ENCODE measurements at regions not wholly inside any gene's neighbourhood (a gene's known extent, or its start where the extent isn't known, plus 50 kb on each side); places are given as distances from the start of the nearest gene placed in this dataset.

- no peaks in the 10 kb centered on the region for H3K79me2 ChIP-seq (ENCODE audit: control insufficient read depth, insufficient read depth, low read length)
- H2AFZ ChIP-seq (ENCODE audit: low read length), result no peak overlapping the region
- no peak overlapping the region for H3K4me3 ChIP-seq (replicated peaks in 1 of 4; ENCODE audit: control extremely low read depth in 1 of 4, insufficient read depth in 1 of 4, low read depth in 3 of 4, low read length in 4 of 4)
- H4K20me1 ChIP-seq (ENCODE audit: control insufficient read depth, extremely low read depth, insufficient read depth, low read length), result no peaks in the 10 kb centered on the region
- H3K36me3 ChIP-seq (ENCODE audit: control insufficient read depth, insufficient read depth, low read length), result no peaks in the 10 kb centered on the region
- no peak overlapping the region for H3K27ac ChIP-seq (ENCODE audit: insufficient read depth, low read length)
- H3K4me2 ChIP-seq (ENCODE audit: extremely low read depth, insufficient read depth, low read length), result no peak overlapping the region
- no peak for DNase-seq (ENCODE audit: low read depth in 2 of 2)
- no peaks in the 10 kb centered on the region for H3K9me3 ChIP-seq (ENCODE audit: control insufficient read depth, insufficient read depth, low read depth, low read length)
- no peaks in the 10 kb centered on the region for H3K27me3 ChIP-seq (ENCODE audit: control insufficient read depth, insufficient read depth, low read length)
- no peaks in the 10 kb centered on the region for H3K4me1 ChIP-seq (ENCODE audit: control insufficient read depth, extremely low read depth, insufficient read depth, low read length)
- no peak overlapping the region for H3K9ac ChIP-seq (ENCODE audit: insufficient read depth, low read length)
- TF ChIP-seq, protein P1, sequence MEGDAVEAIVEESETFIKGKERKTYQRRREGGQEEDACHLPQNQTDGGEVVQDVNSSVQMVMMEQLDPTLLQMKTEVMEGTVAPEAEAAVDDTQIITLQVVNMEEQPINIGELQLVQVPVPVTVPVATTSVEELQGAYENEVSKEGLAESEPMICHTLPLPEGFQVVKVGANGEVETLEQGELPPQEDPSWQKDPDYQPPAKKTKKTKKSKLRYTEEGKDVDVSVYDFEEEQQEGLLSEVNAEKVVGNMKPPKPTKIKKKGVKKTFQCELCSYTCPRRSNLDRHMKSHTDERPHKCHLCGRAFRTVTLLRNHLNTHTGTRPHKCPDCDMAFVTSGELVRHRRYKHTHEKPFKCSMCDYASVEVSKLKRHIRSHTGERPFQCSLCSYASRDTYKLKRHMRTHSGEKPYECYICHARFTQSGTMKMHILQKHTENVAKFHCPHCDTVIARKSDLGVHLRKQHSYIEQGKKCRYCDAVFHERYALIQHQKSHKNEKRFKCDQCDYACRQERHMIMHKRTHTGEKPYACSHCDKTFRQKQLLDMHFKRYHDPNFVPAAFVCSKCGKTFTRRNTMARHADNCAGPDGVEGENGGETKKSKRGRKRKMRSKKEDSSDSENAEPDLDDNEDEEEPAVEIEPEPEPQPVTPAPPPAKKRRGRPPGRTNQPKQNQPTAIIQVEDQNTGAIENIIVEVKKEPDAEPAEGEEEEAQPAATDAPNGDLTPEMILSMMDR (conservative IDR thresholded peaks at IDR 0.05 in 1 of 2, IDR thresholded peaks at IDR 0.05 in 1 of 2; ENCODE audit: low read depth in 1 of 2, low read length in 2 of 2), result no peak
- TF ChIP-seq EZH2 (IDR thresholded peaks at IDR 0.05; ENCODE audit: low read length, missing control alignments), result no peak
These were observed 372.7 kb upstream of the RGS17 start for GRCh38 chr6:153503810-153504209.

- TF ChIP-seq, protein P1 (conservative IDR thresholded peaks at IDR 0.05 in 1 of 2, IDR thresholded peaks at IDR 0.05 in 1 of 2; ENCODE audit: low read depth in 1 of 2, low read length in 2 of 2), result no peak
- no peak for TF ChIP-seq EZH2 (IDR thresholded peaks at IDR 0.05; ENCODE audit: low read length, missing control alignments)
- H4K20me1 ChIP-seq (ENCODE audit: control insufficient read depth, extremely low read depth, insufficient read depth, low read length), result no peaks in the 10 kb centered on the region
- H3K4me2 ChIP-seq (ENCODE audit: extremely low read depth, insufficient read depth, low read length), result no peak overlapping the region
- H3K4me3 ChIP-seq (replicated peaks in 1 of 4; ENCODE audit: control extremely low read depth in 1 of 4, insufficient read depth in 1 of 4, low read depth in 3 of 4, low read length in 4 of 4), result no peak overlapping the region
- no peaks in the 10 kb centered on the region for H3K27me3 ChIP-seq (ENCODE audit: control insufficient read depth, insufficient read depth, low read length)
- no peak overlapping the region for H3K27ac ChIP-seq (ENCODE audit: insufficient read depth, low read length)
- H3K79me2 ChIP-seq (ENCODE audit: control insufficient read depth, insufficient read depth, low read length), result no peaks in the 10 kb centered on the region
- H2AFZ ChIP-seq (ENCODE audit: low read length), result no peak overlapping the region
- no peak overlapping the region for H3K9ac ChIP-seq (ENCODE audit: insufficient read depth, low read length)
- DNase-seq (ENCODE audit: low read depth in 2 of 2), result no peak
- H3K36me3 ChIP-seq (ENCODE audit: control insufficient read depth, insufficient read depth, low read length), result no peaks in the 10 kb centered on the region
- H3K4me1 ChIP-seq (ENCODE audit: control insufficient read depth, extremely low read depth, insufficient read depth, low read length), result no peaks in the 10 kb centered on the region
- H3K9me3 ChIP-seq (ENCODE audit: control insufficient read depth, insufficient read depth, low read depth, low read length), result no peaks in the 10 kb centered on the region
These were observed 362.4 kb upstream of the RGS17 start for GRCh38 chr6:153493501-153493900.

GRCh38 chr6:153489479-153489878 lies 358.4 kb upstream of the RGS17 start:
- Histone ChIP-seq H3K27me3 (ENCODE audit: control insufficient read depth, insufficient read depth, low read length) (no peaks in the 10 kb centered on the region), H2AFZ (ENCODE audit: low read length) (no peak overlapping the region), H3K4me3 (replicated peaks in 1 of 4; ENCODE audit: control extremely low read depth in 1 of 4, insufficient read depth in 1 of 4, low read depth in 3 of 4, low read length in 4 of 4) (no peak overlapping the region), H3K9me3 (ENCODE audit: control insufficient read depth, insufficient read depth, low read depth, low read length) (no peaks in the 10 kb centered on the region), H3K9ac (ENCODE audit: insufficient read depth, low read length) (no peak overlapping the region), H3K4me2 (ENCODE audit: extremely low read depth, insufficient read depth, low read length) (no peak overlapping the region), H3K79me2 (ENCODE audit: control insufficient read depth, insufficient read depth, low read length) (no peaks in the 10 kb centered on the region), H3K36me3 (ENCODE audit: control insufficient read depth, insufficient read depth, low read length) (no peaks in the 10 kb centered on the region), H3K4me1 (ENCODE audit: control insufficient read depth, extremely low read depth, insufficient read depth, low read length) (no peaks in the 10 kb centered on the region), H3K27ac (ENCODE audit: insufficient read depth, low read length) (no peak overlapping the region), H4K20me1 (ENCODE audit: control insufficient read depth, extremely low read depth, insufficient read depth, low read length) (no peaks in the 10 kb centered on the region)
- no peak for TF ChIP-seq EZH2 (IDR thresholded peaks at IDR 0.05; ENCODE audit: low read length, missing control alignments)
- TF ChIP-seq, protein P1 (conservative IDR thresholded peaks at IDR 0.05 in 1 of 2, IDR thresholded peaks at IDR 0.05 in 1 of 2; ENCODE audit: low read depth in 1 of 2, low read length in 2 of 2), result no peak
- DNase-seq (ENCODE audit: low read depth in 2 of 2), result no peak

All from fibroblast of lung (primary cell).